IMR-90 (cell line): ENCODE measurements at regions not wholly inside any gene's neighbourhood (a gene's known extent, or its start where the extent isn't known, plus 50 kb on each side); places are given as distances from the start of the nearest gene placed in this dataset.

Experiments used
- ATAC-seq: fragments of 200-7000 bp; cut with Tn5 transposase; 2 replicates; pipeline ENCODE4 v1.9.1; 2020; ENCODE audit warnings: low read depth, mild to moderate bottlenecking, moderate library complexity
- BruUV-seq: library from RNA; stranded (reverse); fragments of 400-500 nt; replicated peaks from 2 replicates; lab custom pipeline; 2021; lab: Mats Ljungman, UMichigan
- CTCF ChIA-PET: fragments of 300-600 bp; formaldehyde crosslinking; extraction: SDS; loops from one replicate; lab custom pipeline; 2021; ENCODE audit warnings: antibody characterized with exemption; lab: Yijun Ruan, JAX
- POLR2A ChIA-PET: fragments of 300-600 bp; sonication (Branson Sonifier 250); formaldehyde crosslinking; loops from one replicate; lab custom pipeline; 2022; ENCODE audit warnings: antibody characterized with exemption; ENCODE audit not compliant: unreplicated experiment; lab: Charles Lee
- DNase-seq: peaks from one replicate; pipeline ENCODE4 v3.0.0; 2013
- H2AFZ ChIP-seq: replicated peaks from 2 replicates; pipeline ENCODE3; 2013; ENCODE audit warnings: low read length, mild to moderate bottlenecking; ENCODE audit not compliant: poor library complexity
- H2AK5ac ChIP-seq: 2 replicates; pipeline ENCODE4 v1.6.1; 2013; ENCODE audit warnings: low read depth, low read length, inconsistent platforms
- H2AK9ac ChIP-seq: replicated peaks from 2 replicates; pipeline ENCODE3; 2013; ENCODE audit warnings: mild to moderate bottlenecking, low read depth, low read length, moderate library complexity; ENCODE audit not compliant: poor library complexity
- H2BK120ac ChIP-seq: 2 replicates; pipeline ENCODE4 v1.6.1; 2013; ENCODE audit warnings: low read depth, low read length, inconsistent platforms
- H2BK15ac ChIP-seq: 3 replicates; pipeline ENCODE4 v1.6.1; 2013; ENCODE audit warnings: low read depth, low read length, inconsistent platforms
- H2BK20ac ChIP-seq: 2 replicates; pipeline ENCODE4 v1.6.1; 2013; ENCODE audit warnings: low read depth, mild to moderate bottlenecking, inconsistent platforms, low read length, moderate library complexity
- H2BK5ac ChIP-seq: 2 replicates; pipeline ENCODE4 v1.6.1; 2013; ENCODE audit warnings: mild to moderate bottlenecking, low read depth, low read length, inconsistent platforms; ENCODE audit not compliant: poor library complexity, severe bottlenecking
- H3K14ac ChIP-seq: replicated peaks from 2 replicates; pipeline ENCODE4 v1.6.1; 2013; ENCODE audit warnings: low read depth, low read length, inconsistent platforms
- H3K18ac ChIP-seq: 2 replicates; pipeline ENCODE4 v1.6.1; 2013; ENCODE audit warnings: low read depth, low read length, control low read depth
- H3K23ac ChIP-seq: 2 replicates; pipeline ENCODE4 v1.6.1; 2013; ENCODE audit warnings: low read depth, low read length, inconsistent platforms
- H3K27ac ChIP-seq: 2 replicates; pipeline ENCODE4 v1.5.1; 2013; ENCODE audit warnings: mild to moderate bottlenecking, control low read depth, low read length; ENCODE audit not compliant: insufficient read depth
- H3K27me3 ChIP-seq: 2 replicates; pipeline ENCODE4 v1.6.1; 2013; ENCODE audit warnings: low read length; ENCODE audit not compliant: control insufficient read depth, insufficient read depth
- H3K36me3 ChIP-seq: 2 replicates; pipeline ENCODE4 v1.6.1; 2013; ENCODE audit warnings: low read length, mixed read lengths; ENCODE audit not compliant: control insufficient read depth, insufficient read depth
- H3K4ac ChIP-seq: 2 replicates; pipeline ENCODE4 v1.6.1; 2013; ENCODE audit warnings: low read depth, low read length, inconsistent platforms
- H3K4me1 ChIP-seq: 2 replicates; pipeline ENCODE4 v1.6.1; 2013; ENCODE audit warnings: low read length, mixed read lengths; ENCODE audit not compliant: control insufficient read depth, insufficient read depth
- H3K4me2 ChIP-seq: 2 replicates; pipeline ENCODE4 v1.6.1; 2013; ENCODE audit warnings: low read depth, mild to moderate bottlenecking, control low read depth, low read length, moderate library complexity
- H3K4me3 ChIP-seq: 2 replicates; pipeline ENCODE4 v1.5.1; 2013; ENCODE audit warnings: low read depth, mild to moderate bottlenecking, control low read depth, low read length, moderate library complexity; ENCODE audit not compliant: insufficient read depth
- H3K56ac ChIP-seq: 2 replicates; pipeline ENCODE4 v1.6.1; 2013; ENCODE audit warnings: low read length, inconsistent platforms; ENCODE audit not compliant: insufficient read depth; ENCODE audit errors: extremely low read depth
- H3K79me1 ChIP-seq, 2 experiments: 2 replicates each; pipeline ENCODE4 v1.6.1; 2013; ENCODE audit warnings: low read length in 2 of 2, inconsistent platforms in 1 of 2, low read depth in 1 of 2
- H3K9ac ChIP-seq: 2 replicates; pipeline ENCODE4 v1.6.1; 2013; ENCODE audit warnings: low read depth, low read length, control low read depth
- H3K9me1 ChIP-seq: 2 replicates; pipeline ENCODE4 v1.6.1; 2013; ENCODE audit warnings: low read length, inconsistent platforms; ENCODE audit not compliant: insufficient read depth
- H3K9me3 ChIP-seq: 2 replicates; pipeline ENCODE4 v1.6.1; 2013; ENCODE audit warnings: low read length; ENCODE audit not compliant: control insufficient read depth, insufficient read depth
- H4K20me1 ChIP-seq: 2 replicates; pipeline ENCODE4 v1.6.1; 2013; ENCODE audit warnings: low read length, inconsistent platforms; ENCODE audit not compliant: insufficient read depth
- H4K5ac ChIP-seq: 2 replicates; pipeline ENCODE4 v1.6.1; 2013; ENCODE audit warnings: mild to moderate bottlenecking, low read depth, low read length, control low read depth
- H4K8ac ChIP-seq, 2 experiments: 2 replicates each; pipeline ENCODE4 v1.6.1; 2013; ENCODE audit warnings: low read depth in 2 of 2, low read length in 2 of 2, control low read depth in 1 of 2, inconsistent platforms in 1 of 2
- H4K91ac ChIP-seq: 2 replicates; pipeline ENCODE4 v1.6.1; 2013; ENCODE audit warnings: low read depth, low read length, inconsistent platforms; ENCODE audit not compliant: insufficient read depth
- BHLHE40 ChIP-seq: fragments of 150-350 bp; IDR thresholded peaks from 2 replicates; pipeline ENCODE4 v1.6.1; 2016; ENCODE audit warnings: mild to moderate bottlenecking, low read depth, low read length
- CEBPB ChIP-seq: IDR thresholded peaks from 2 replicates; pipeline ENCODE4 v1.6.1; 2012; ENCODE audit warnings: low read depth, low read length, improper control_type of control experiment
- CHD1 ChIP-seq: IDR thresholded peaks from 2 replicates; pipeline ENCODE4 v1.6.1; 2012; ENCODE audit warnings: low read depth, low read length, improper control_type of control experiment
- CTCF ChIP-seq: conservative IDR thresholded peaks from 2 replicates; pipeline ENCODE4 v1.5.1; 2012; ENCODE audit warnings: mild to moderate bottlenecking, low read depth, low read length, improper control_type of control experiment
- FOS ChIP-seq: fragments of 150-350 bp; IDR thresholded peaks from 2 replicates; pipeline ENCODE4 v1.6.1; 2016; ENCODE audit warnings: low read depth, low read length
- MAFK ChIP-seq: IDR thresholded peaks from 2 replicates; pipeline ENCODE4 v1.6.1; 2012; ENCODE audit warnings: low read depth, low read length, improper control_type of control experiment
- MAZ ChIP-seq: IDR thresholded peaks from 2 replicates; pipeline ENCODE4 v1.6.1; 2012; ENCODE audit warnings: low read depth, mild to moderate bottlenecking, low read length, improper control_type of control experiment, moderate library complexity, borderline replicate concordance
- MXI1 ChIP-seq: IDR thresholded peaks from 2 replicates; pipeline ENCODE4 v1.6.1; 2012; ENCODE audit warnings: low read depth, mild to moderate bottlenecking, low read length, moderate library complexity, borderline replicate concordance
- NFE2L2 ChIP-seq: fragments of 150-350 bp; IDR thresholded peaks from 2 replicates; pipeline ENCODE4 v1.6.1; 2016; ENCODE audit warnings: low read depth, mild to moderate bottlenecking, low read length
- POLR2A ChIP-seq: IDR thresholded peaks from 2 replicates; pipeline ENCODE4 v1.6.1; 2012; ENCODE audit warnings: mild to moderate bottlenecking, low read depth, low read length
- RAD21 ChIP-seq: IDR thresholded peaks from 2 replicates; pipeline ENCODE4 v1.6.1; 2012; ENCODE audit warnings: low read length, improper control_type of control experiment
- RFX5 ChIP-seq: IDR thresholded peaks from 2 replicates; pipeline ENCODE4 v1.8.0; 2012; ENCODE audit warnings: low read depth, mild to moderate bottlenecking, low read length, moderate library complexity
- SMC3 ChIP-seq: fragments of 150-350 bp; IDR thresholded peaks from 2 replicates; pipeline ENCODE4 v1.6.1; 2016; ENCODE audit warnings: low read depth, mild to moderate bottlenecking, antibody characterized with exemption, low read length, moderate library complexity
- WGBS, 2 experiments: methylation state at CpG; one replicate each; pipeline versions ENCODE4 v1.1.5 to v1.1.7; 2013; ENCODE audit warnings: missing lambda C conversion rate in 2 of 2; ENCODE audit not compliant: insufficient read length in 1 of 2; ENCODE audit errors: extremely low coverage in 2 of 2; 5-methylcytosine and 5-hydroxymethylcytosine counted together
- dilution Hi-C: fragments of 300-500 bp; cut with HindIII; formaldehyde crosslinking; loops from one replicate; pipeline ENCODE4 v1.14.3; 2018; ENCODE audit warnings: low sequenced_read_pairs; ENCODE audit not compliant: unreplicated experiment
- in situ Hi-C: fragments of 300-500 bp; cut with MboI; formaldehyde crosslinking; loops from 3 replicates; pipeline ENCODE4 v1.14.3; 2019; ENCODE audit warnings: low sequenced_read_pairs, inconsistent platforms, mixed read lengths
- intact Hi-C: fragments of 100-400 bp; cut with micrococcal nuclease; formaldehyde crosslinking; loops from 2 replicates; pipeline ENCODE4 v1.10.0; 2022
- TF ChIP-seq, protein P1 (sequence below): fragments of 150-350 bp; IDR thresholded peaks from 2 replicates; pipeline ENCODE4 v1.6.1; 2016; ENCODE audit warnings: low read depth, mild to moderate bottlenecking, low read length, moderate library complexity, borderline replicate concordance

DNA sequence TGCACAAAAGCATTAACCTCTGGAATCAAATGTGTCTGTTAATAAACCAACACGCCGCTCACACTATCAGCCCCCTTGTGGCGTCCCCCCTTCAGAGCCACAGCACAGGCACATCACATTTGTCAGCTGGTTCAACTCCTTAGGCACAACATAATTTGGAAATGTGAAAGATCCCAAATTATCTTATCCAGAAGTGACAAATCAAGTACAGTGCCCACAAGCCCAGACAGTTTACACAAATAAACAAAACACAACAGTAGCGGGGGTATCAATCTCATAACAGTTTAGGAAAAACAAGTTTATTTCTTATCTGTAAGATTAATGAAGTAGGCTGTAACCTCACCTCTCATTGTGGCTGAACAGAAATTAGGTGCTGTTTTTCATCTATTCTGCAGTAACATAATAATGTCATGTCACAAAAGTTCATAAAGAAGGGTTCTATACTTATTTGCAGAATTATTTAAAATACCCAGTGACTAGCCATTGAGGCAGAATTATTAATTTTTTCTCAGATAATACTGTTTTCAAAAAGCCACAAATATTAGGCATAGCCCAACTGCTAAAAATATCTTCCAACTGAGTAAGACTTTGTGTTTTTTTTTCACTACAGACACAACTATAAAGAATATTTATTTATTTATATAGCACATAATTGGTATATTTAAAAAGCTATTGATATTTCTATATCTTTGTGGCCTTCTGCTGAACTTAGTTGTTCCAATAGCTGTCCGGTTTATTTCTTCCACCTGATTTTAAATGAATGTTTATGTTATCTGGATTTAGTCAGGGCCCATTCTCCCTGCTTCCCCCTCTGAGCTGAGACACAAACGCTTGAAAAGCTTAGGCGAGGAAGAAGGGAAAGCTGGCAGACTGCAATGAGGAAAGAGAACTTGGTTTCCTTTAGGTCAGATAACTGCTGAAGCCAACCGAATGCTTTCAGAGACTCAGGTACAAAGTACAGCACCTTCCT is 214.7 kb downstream of the QDPR start:
- Histone ChIP-seq H3K9me3 (no peaks in the 10 kb centered on the region), H2BK20ac (peak overlapping the region; percentile 23; the same call in 1 of the 2 replicates), H3K4me2 (no peak overlapping the region), H3K23ac (no peak overlapping the region), H4K8ac (no peak overlapping the region; a peak in 1 of 4 replicates), H3K4me1 (peaks cover 2% of the 10 kb centered on the region; the same call in 1 of the 2 replicates), H3K14ac (no peak overlapping the region), H2BK120ac (peak overlapping the region; percentile 17), H4K5ac (no peak overlapping the region), H3K9me1 (no peaks in the 10 kb centered on the region), H2BK5ac (no peak overlapping the region), H2AFZ (peak overlapping the region; percentile 12), H2AK9ac (no peak overlapping the region), H3K9ac (no peak overlapping the region), H2AK5ac (no peak overlapping the region; the same call in 1 of the 2 replicates), H3K27me3 (no peaks in the 10 kb centered on the region), H3K4me3 (no peak overlapping the region), H2BK15ac (peak overlapping the region; percentile 92; the same call in 1 of the 3 replicates), H3K56ac (0 out of 2 replicates have a peak overlapping the region, but pooled peaks have one; percentile 38), H3K18ac (no peak overlapping the region), H4K20me1 (no peaks in the 10 kb centered on the region), H4K91ac (peak overlapping the region; percentile 17; the same call in 1 of the 2 replicates), H3K4ac (peak overlapping the region; percentile 20; the same call in 1 of the 2 replicates), H3K36me3 (no peaks in the 10 kb centered on the region), H3K79me1 (no peaks in the 10 kb centered on the region), H3K27ac (0 out of 2 replicates have a peak overlapping the region, but pooled peaks have one; percentile 13)
- WGBS, 2 experiments: no CpG with 5 or more reads among the region's 8 CpGs
- intact Hi-C loops: no loop called here
- peak; percentile 17 for DNase-seq
- POLR2A ChIA-PET: no interaction called here
- no peak for TF ChIP-seq FOS
- no peak for TF ChIP-seq MXI1
- TF ChIP-seq, protein P1, sequence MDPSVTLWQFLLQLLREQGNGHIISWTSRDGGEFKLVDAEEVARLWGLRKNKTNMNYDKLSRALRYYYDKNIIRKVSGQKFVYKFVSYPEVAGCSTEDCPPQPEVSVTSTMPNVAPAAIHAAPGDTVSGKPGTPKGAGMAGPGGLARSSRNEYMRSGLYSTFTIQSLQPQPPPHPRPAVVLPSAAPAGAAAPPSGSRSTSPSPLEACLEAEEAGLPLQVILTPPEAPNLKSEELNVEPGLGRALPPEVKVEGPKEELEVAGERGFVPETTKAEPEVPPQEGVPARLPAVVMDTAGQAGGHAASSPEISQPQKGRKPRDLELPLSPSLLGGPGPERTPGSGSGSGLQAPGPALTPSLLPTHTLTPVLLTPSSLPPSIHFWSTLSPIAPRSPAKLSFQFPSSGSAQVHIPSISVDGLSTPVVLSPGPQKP: no peak
- no peak for TF ChIP-seq CTCF
- no peak for TF ChIP-seq NFE2L2
- TF ChIP-seq CEBPB: no peak
- no peak for TF ChIP-seq RFX5
- TF ChIP-seq SMC3: no peak
- no peak for TF ChIP-seq MAZ
- TF ChIP-seq BHLHE40: no peak
- no peak for TF ChIP-seq RAD21
- TF ChIP-seq POLR2A: no peak
- no peak for TF ChIP-seq MAFK
- TF ChIP-seq CHD1: no peak
- ATAC-seq: no peak; the same call in 1 of the 2 replicates
- no TSS peak for BruUV-seq
- in situ Hi-C loops: no loop called here
- CTCF ChIA-PET: no interaction called here
- dilution Hi-C loops: no loop called here
